Activated CD4-positive, alpha-beta T cell treated with anti-CD3 and anti-CD28 coated beads, Interleukin-2, Interleukin-4, amounts not matched to agents 100 ng/mL and 50 ng/mL, durations not matched to agents 16 hours and 8 hours (primary cell): ENCODE measurements at regions not wholly inside any gene's neighbourhood (a gene's known extent, or its start where the extent isn't known, plus 50 kb on each side); places are given as distances from the start of the nearest gene placed in this dataset.
"Not testable (repeated sequence)": the region's sequence is repeated elsewhere in the genome, so short reads cannot be mapped to it uniquely, and the experiment has no call there.

ENCODE experiments used
- DNase-seq: peaks from one replicate; pipeline ENCODE4 v3.0.0-alpha.2; 2020; ENCODE audit warnings: low spot score

- not testable (repeated sequence) for DNase-seq
These were observed 136.5 kb downstream of the ZNF92 start for GRCh38 chr7:65510187-65510538.

GRCh38 chr7:65519751-65520150 lies 146.1 kb downstream of the ZNF92 start:
- not testable (repeated sequence) for DNase-seq

- not testable (repeated sequence) for DNase-seq
These were observed 172.0 kb downstream of the ZNF92 start for GRCh38 chr7:65545465-65546161.

- not testable (repeated sequence) for DNase-seq
These were observed 176.2 kb downstream of the ZNF92 start for GRCh38 chr7:65549589-65550443.

- not testable (repeated sequence) for DNase-seq
These were observed 176.8 kb downstream of the ZNF92 start for GRCh38 chr7:65550444-65550809.

GRCh38 chr7:65551042-65551441 lies 177.4 kb downstream of the ZNF92 start:
- DNase-seq, result not testable (repeated sequence)

- not testable (repeated sequence) for DNase-seq
These were observed 181.2 kb downstream of the ZNF92 start for GRCh38 chr7:65554553-65555476.

- DNase-seq, result not testable (repeated sequence)
These were observed 184.9 kb downstream of the ZNF92 start for GRCh38 chr7:65558584-65558983.

- not testable (repeated sequence) for DNase-seq
These were observed 188.2 kb downstream of the ZNF92 start for GRCh38 chr7:65561786-65562372.

- DNase-seq, result not testable (repeated sequence)
These were observed 188.9 kb downstream of the ZNF92 start for GRCh38 chr7:65562522-65562921.

- not testable (repeated sequence) for DNase-seq
These were observed 189.7 kb downstream of the ZNF92 start for GRCh38 chr7:65563333-65563732.

- not testable (repeated sequence) for DNase-seq
These were observed 194.6 kb downstream of the ZNF92 start for GRCh38 chr7:65568226-65568625.

- not testable (repeated sequence) for DNase-seq
These were observed 197.3 kb downstream of the ZNF92 start for GRCh38 chr7:65570990-65571389.

- not testable (repeated sequence) for DNase-seq
These were observed 198.9 kb downstream of the ZNF92 start for GRCh38 chr7:65572581-65572980.

GRCh38 chr7:65576370-65576769 lies 202.7 kb downstream of the ZNF92 start:
- DNase-seq, result not testable (repeated sequence)

- DNase-seq, result not testable (repeated sequence)
These were observed 209.0 kb downstream of the ZNF92 start for GRCh38 chr7:65582518-65583119.

GRCh38 chr7:65602495-65602894 lies 228.8 kb downstream of the ZNF92 start:
- not testable (repeated sequence) for DNase-seq

GRCh38 chr7:65609131-65609530 lies 235.5 kb downstream of the ZNF92 start:
- DNase-seq, result no peak

- not testable (repeated sequence) for DNase-seq
These were observed 240.1 kb downstream of the ZNF92 start for GRCh38 chr7:65613644-65614289.

- not testable (repeated sequence) for DNase-seq
These were observed 242.5 kb downstream of the ZNF92 start for GRCh38 chr7:65616111-65616510.

GRCh38 chr7:65620216-65620615 lies 246.6 kb downstream of the ZNF92 start:
- not testable (repeated sequence) for DNase-seq
